ENCODE measurements at regions not wholly inside any gene's neighbourhood (a gene's known extent, or its start where the extent isn't known, plus 50 kb on each side); places are given as distances from the start of the nearest gene placed in this dataset.

- TF ChIP-seq, protein P1, sequence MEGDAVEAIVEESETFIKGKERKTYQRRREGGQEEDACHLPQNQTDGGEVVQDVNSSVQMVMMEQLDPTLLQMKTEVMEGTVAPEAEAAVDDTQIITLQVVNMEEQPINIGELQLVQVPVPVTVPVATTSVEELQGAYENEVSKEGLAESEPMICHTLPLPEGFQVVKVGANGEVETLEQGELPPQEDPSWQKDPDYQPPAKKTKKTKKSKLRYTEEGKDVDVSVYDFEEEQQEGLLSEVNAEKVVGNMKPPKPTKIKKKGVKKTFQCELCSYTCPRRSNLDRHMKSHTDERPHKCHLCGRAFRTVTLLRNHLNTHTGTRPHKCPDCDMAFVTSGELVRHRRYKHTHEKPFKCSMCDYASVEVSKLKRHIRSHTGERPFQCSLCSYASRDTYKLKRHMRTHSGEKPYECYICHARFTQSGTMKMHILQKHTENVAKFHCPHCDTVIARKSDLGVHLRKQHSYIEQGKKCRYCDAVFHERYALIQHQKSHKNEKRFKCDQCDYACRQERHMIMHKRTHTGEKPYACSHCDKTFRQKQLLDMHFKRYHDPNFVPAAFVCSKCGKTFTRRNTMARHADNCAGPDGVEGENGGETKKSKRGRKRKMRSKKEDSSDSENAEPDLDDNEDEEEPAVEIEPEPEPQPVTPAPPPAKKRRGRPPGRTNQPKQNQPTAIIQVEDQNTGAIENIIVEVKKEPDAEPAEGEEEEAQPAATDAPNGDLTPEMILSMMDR (IDR thresholded peaks at IDR 0.05; ENCODE audit: extremely low read depth, missing control alignments) = no peak
- DNase-seq (ENCODE audit: low spot score) = no peak
These were observed 600.5 kb upstream of the SYT4 start for GRCh38 chr18:43877616-43878321.

DNA sequence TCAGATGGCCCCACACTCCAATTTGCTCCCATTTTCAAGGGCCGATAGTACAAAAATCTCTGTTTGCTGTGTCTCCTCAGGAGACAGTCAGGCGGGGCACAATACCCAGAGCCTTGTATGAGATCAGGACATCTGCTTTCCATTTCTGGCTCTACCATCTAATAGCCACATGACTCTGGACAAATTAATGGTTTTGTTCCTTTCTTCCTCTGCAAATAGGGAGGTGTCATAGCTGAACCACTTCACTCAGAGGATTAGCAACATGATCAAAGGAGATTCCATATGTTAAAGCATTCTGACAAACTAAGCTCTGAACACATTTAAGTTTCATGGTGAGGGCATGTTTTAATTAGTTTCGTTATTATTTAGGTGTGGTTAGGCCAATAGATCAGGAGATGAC lies 602.1 kb upstream of the SYT4 start:
- DNase-seq (ENCODE audit: low spot score) = no peak
- TF ChIP-seq, protein P1 (IDR thresholded peaks at IDR 0.05; ENCODE audit: extremely low read depth, missing control alignments) = no peak

GRCh38 chr18:43882358-43883055 lies 605.2 kb upstream of the SYT4 start:
- no peak for DNase-seq (ENCODE audit: low spot score)
- TF ChIP-seq, protein P1 (IDR thresholded peaks at IDR 0.05; ENCODE audit: extremely low read depth, missing control alignments) = no peak

DNA sequence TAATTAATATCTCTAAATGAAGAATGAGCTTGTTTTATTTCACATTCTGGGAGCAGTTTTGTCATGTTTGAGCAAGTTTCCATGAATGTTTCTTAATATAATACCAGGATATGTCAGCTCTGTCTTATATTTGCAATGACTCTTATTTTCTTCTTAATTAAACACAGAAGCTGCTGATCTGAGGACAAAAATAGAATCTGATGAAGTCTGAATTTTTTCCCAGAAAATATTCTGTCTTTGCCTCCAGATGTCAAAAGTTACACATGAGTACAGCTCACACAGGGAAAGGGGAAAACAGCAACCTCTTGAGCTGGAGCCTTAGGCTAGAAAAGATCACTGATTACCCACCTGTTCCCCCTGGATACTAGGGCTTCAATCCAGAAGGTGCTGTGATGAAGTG lies 606.6 kb upstream of the SYT4 start:
- TF ChIP-seq, protein P1 (IDR thresholded peaks at IDR 0.05; ENCODE audit: extremely low read depth, missing control alignments) = no peak
- DNase-seq (ENCODE audit: low spot score) = no peak

DNA sequence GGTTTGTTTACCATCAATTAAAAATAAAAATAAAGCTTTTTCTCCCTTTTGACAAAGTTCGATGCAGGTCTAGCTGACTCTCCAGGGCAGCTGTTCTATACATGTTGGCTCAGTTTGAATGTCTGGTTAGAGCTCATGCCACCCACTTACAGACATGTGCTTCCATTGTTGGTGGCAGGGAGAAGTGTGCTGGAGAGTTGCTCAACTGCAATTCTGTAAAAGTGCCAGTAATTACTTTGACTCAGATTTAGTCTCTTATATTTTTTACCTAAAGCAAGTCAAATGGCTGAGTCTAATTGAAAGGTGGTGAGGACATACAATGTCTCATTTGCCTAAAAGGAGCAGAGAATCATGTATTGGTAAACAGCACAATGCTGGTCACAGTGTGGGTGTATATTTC lies 609.1 kb upstream of the SYT4 start:
- TF ChIP-seq, protein P1 (IDR thresholded peaks at IDR 0.05; ENCODE audit: extremely low read depth, missing control alignments) = no peak
- no peak for DNase-seq (ENCODE audit: low spot score)

DNA sequence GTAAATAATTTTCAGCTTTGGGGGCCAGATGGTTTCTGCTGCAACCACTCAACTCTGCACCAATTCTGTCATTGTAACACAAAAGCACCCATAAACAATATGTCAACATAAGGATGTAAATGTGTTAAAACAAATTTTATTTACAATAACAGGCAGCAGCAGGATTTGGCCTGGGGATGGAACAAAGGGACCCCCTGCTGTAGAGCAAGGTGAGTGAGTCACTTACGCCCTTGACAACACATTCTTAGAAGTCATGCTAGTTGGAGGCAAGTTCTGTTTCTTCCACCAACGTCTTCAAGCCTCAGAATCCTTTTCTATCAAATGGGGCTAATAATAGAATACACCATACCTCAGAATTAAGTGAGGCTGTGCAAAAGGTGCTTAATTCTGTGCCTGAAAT lies 610.2 kb upstream of the SYT4 start:
- no peak for DNase-seq (ENCODE audit: low spot score)
- TF ChIP-seq, protein P1 (IDR thresholded peaks at IDR 0.05; ENCODE audit: extremely low read depth, missing control alignments) = no peak

GRCh38 chr18:43888598-43888997 lies 611.3 kb upstream of the SYT4 start:
- DNase-seq (ENCODE audit: low spot score) = no peak
- TF ChIP-seq, protein P1 (IDR thresholded peaks at IDR 0.05; ENCODE audit: extremely low read depth, missing control alignments) = no peak
